Testis (tissue), 2 donors: ENCODE measurements at regions not wholly inside any gene's neighbourhood (a gene's known extent, or its start where the extent isn't known, plus 50 kb on each side); places are given as distances from the start of the nearest gene placed in this dataset.

Experiments used
- POLR2A ChIP-seq: fragments of 450-650 bp; IDR thresholded peaks from one replicate; pipeline ENCODE4 v1.6.1; 2017; ENCODE audit warnings: antibody characterized with exemption, mild to moderate bottlenecking, moderate library complexity
- TF ChIP-seq, protein P1 (sequence below), 3 experiments: fragments of 450-650 bp in 2 of 3; fragments of 200-600 bp in 1 of 3; sonication (generic) in 1 of 3; IDR thresholded peaks; one replicate each; pipeline ENCODE4 v1.5.1; 2016 to 2019; ENCODE audit warnings: antibody characterized with exemption in 3 of 3, mild to moderate bottlenecking in 2 of 3, moderate library complexity in 1 of 3

DNA sequence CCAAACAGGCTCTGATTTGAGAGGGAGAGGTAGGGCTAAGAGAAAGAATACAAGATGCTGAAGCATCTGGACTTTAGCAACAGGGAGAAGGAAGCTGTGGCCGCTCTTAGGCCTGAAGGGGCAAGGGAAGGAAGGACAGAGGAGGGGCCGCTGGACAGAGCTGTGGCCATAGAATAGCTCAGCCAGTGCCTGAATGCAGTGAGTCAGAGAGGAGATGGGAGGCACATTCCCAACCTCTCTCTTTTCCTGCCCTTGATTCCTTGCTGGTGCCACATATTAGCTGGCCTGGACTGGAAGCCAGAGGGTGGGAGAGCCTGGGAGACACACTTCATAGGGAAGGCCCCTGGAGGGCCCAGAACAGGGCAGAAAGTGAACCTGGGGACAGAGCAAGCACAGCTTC lies 83.4 kb upstream of the POU3F1 start:
- no peak for TF ChIP-seq POLR2A
- TF ChIP-seq, protein P1, sequence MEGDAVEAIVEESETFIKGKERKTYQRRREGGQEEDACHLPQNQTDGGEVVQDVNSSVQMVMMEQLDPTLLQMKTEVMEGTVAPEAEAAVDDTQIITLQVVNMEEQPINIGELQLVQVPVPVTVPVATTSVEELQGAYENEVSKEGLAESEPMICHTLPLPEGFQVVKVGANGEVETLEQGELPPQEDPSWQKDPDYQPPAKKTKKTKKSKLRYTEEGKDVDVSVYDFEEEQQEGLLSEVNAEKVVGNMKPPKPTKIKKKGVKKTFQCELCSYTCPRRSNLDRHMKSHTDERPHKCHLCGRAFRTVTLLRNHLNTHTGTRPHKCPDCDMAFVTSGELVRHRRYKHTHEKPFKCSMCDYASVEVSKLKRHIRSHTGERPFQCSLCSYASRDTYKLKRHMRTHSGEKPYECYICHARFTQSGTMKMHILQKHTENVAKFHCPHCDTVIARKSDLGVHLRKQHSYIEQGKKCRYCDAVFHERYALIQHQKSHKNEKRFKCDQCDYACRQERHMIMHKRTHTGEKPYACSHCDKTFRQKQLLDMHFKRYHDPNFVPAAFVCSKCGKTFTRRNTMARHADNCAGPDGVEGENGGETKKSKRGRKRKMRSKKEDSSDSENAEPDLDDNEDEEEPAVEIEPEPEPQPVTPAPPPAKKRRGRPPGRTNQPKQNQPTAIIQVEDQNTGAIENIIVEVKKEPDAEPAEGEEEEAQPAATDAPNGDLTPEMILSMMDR (IDR thresholded peaks at IDR 0.05) = no peak
